B cell (primary cell): ENCODE measurements at regions not wholly inside any gene's neighbourhood (a gene's known extent, or its start where the extent isn't known, plus 50 kb on each side); places are given as distances from the start of the nearest gene placed in this dataset.

Experiments
- ATAC-seq: fragments of 200-7000 bp; cut with Tn5 transposase; one replicate; pipeline ENCODE4 v1.10.0; 2021; ENCODE audit warnings: low read depth, mild to moderate bottlenecking, moderate number of reproducible peaks, moderate library complexity
- CTCF ChIA-PET: fragments of 350-600 bp; sonication (Branson Sonifier 250); formaldehyde crosslinking; loops from one replicate; lab custom pipeline; 2021; ENCODE audit warnings: antibody characterized with exemption, inconsistent platforms; lab: Charles Lee
- POLR2A ChIA-PET: fragments of 350-600 bp; sonication (Branson Sonifier 250); formaldehyde crosslinking; loops from one replicate; lab custom pipeline; 2021; ENCODE audit warnings: antibody characterized with exemption; lab: Charles Lee
- DNase-seq: peaks from one replicate; pipeline ENCODE4 v3.0.0; 2013
- H2AFZ ChIP-seq: 2 replicates; pipeline ENCODE4 v1.6.1; 2012; ENCODE audit warnings: mild to moderate bottlenecking, low read depth, low read length; ENCODE audit not compliant: insufficient read depth, poor library complexity, severe bottlenecking
- H3K27ac ChIP-seq, 2 donors: 1 replicate in 1 of 2; 2 replicates in 1 of 2; pipeline ENCODE4 v1.5.1; 2012 to 2013; ENCODE audit warnings: low read length in 2 of 2, mild to moderate bottlenecking in 2 of 2, moderate library complexity in 1 of 2
- H3K27me3 ChIP-seq, 4 experiments: fragments of 200-600 bp in 1 of 4; sonication (generic) in 1 of 4; replicated peaks in 1 of 4; 1 replicate in 2 of 4; 2 replicates in 2 of 4; pipeline versions ENCODE4 v1.6.1 to v1.7.0; 2013 to 2016; ENCODE audit warnings: low read length in 3 of 4, mild to moderate bottlenecking in 2 of 4, mixed read lengths in 1 of 4, moderate library complexity in 1 of 4; ENCODE audit not compliant: insufficient read depth in 4 of 4, control insufficient read depth in 3 of 4; ENCODE audit errors: control extremely low read depth in 1 of 4
- H3K36me3 ChIP-seq, 2 experiments: replicated peaks in 1 of 2; 1 replicate in 1 of 2; 2 replicates in 1 of 2; pipeline versions ENCODE4 v1.6.1 to v1.7.1; 2013; ENCODE audit warnings: low read length in 1 of 2; ENCODE audit not compliant: insufficient read depth in 2 of 2, control insufficient read depth in 1 of 2; ENCODE audit errors: control extremely low read depth in 1 of 2, extremely low read depth in 1 of 2
- H3K4me1 ChIP-seq, 2 donors: fragments of 200-600 bp in 1 of 2; sonication (generic) in 1 of 2; 1 replicate in 1 of 2; 2 replicates in 1 of 2; pipeline versions ENCODE4 v1.5.1 to v1.6.1; 2013 to 2017; ENCODE audit warnings: low read length in 2 of 2; ENCODE audit not compliant: control insufficient read depth in 2 of 2, insufficient read depth in 2 of 2
- H3K4me2 ChIP-seq: replicated peaks from 2 replicates; pipeline ENCODE3; 2012; ENCODE audit warnings: mild to moderate bottlenecking, low read depth, low read length; ENCODE audit not compliant: poor library complexity, severe bottlenecking
- H3K4me3 ChIP-seq, 5 experiments: fragments of 200-600 bp in 1 of 5; sonication (generic) in 1 of 5; 1 replicate in 3 of 5; 2 replicates in 2 of 5; pipeline versions ENCODE4 v1.5.1 to v1.7.0; 2011 to 2016; ENCODE audit warnings: low read length in 4 of 5, mild to moderate bottlenecking in 4 of 5, low read depth in 2 of 5, control low read depth in 1 of 5, moderate library complexity in 1 of 5; ENCODE audit not compliant: insufficient read depth in 1 of 5; ENCODE audit errors: control extremely low read depth in 1 of 5, extremely low read depth in 1 of 5
- H3K79me2 ChIP-seq: fragments of 200-600 bp; sonication (generic); one replicate; pipeline ENCODE4 v1.6.0; 2016; ENCODE audit warnings: low read length; ENCODE audit not compliant: control insufficient read depth, insufficient read depth
- H3K9ac ChIP-seq: fragments of 200-600 bp; sonication (generic); 2 replicates; pipeline ENCODE4 v1.6.1; 2017; ENCODE audit warnings: mild to moderate bottlenecking, low read length, moderate library complexity
- H3K9me3 ChIP-seq, 3 donors: one replicate each; pipeline versions ENCODE4 v1.6.1 to v1.7.1; 2013; ENCODE audit warnings: low read length in 2 of 3; ENCODE audit not compliant: control insufficient read depth in 2 of 3, insufficient read depth in 1 of 3; ENCODE audit errors: control extremely low read depth in 1 of 3
- H4K20me1 ChIP-seq: 2 replicates; pipeline ENCODE4 v1.6.0; 2012; ENCODE audit warnings: mild to moderate bottlenecking, low read length; ENCODE audit not compliant: insufficient read depth, control insufficient read depth, poor library complexity, severe bottlenecking
- H3K27ac Mint-ChIP-seq: one replicate; pipeline ENCODE4 v1.8.0; 2021; ENCODE audit warnings: mixed read lengths
- H3K27me3 Mint-ChIP-seq: one replicate; pipeline ENCODE4 v1.8.0; 2021; ENCODE audit warnings: mixed read lengths
- H3K4me1 Mint-ChIP-seq: one replicate; pipeline ENCODE4 v1.8.0; 2021; ENCODE audit warnings: mixed read lengths
- H3K4me3 Mint-ChIP-seq: one replicate; pipeline ENCODE4 v1.8.0; 2021; ENCODE audit warnings: mixed read lengths
- H3K9me3 Mint-ChIP-seq: one replicate; pipeline ENCODE4 v1.8.0; 2022; ENCODE audit warnings: mixed read lengths; ENCODE audit not compliant: insufficient read depth
- CTCF ChIP-seq: fragments of 200-600 bp; IDR thresholded peaks from one replicate; pipeline ENCODE4 v1.8.0; 2022; ENCODE audit warnings: antibody characterized with exemption, mild to moderate bottlenecking
- EZH2 ChIP-seq: IDR thresholded peaks from 2 replicates; pipeline ENCODE4 v1.6.1; 2012; ENCODE audit warnings: borderline replicate concordance, low read depth, mild to moderate bottlenecking, moderate library complexity, low read length; ENCODE audit not compliant: insufficient read depth, poor library complexity, severe bottlenecking
- WGBS: methylation state at CpG from one replicate; pipeline ENCODE4 v1.1.5; 2013; ENCODE audit warnings: missing lambda C conversion rate; ENCODE audit not compliant: insufficient coverage; 5-methylcytosine and 5-hydroxymethylcytosine counted together
- intact Hi-C: fragments of 100-400 bp; cut with micrococcal nuclease; formaldehyde crosslinking; loops from one replicate; pipeline ENCODE4 v1.10.0; 2022

- Mint-ChIP-seq H3K27ac (no peak overlapping the region), H3K4me1 (no peaks in the 10 kb centered on the region), H3K9me3 (no peaks in the 10 kb centered on the region), H3K27me3 (peaks cover 7% of the 10 kb centered on the region), H3K4me3 (no peak overlapping the region)
- DNase-seq, result no peak
- no peak for TF ChIP-seq CTCF
- no peak for TF ChIP-seq EZH2
- Histone ChIP-seq H3K4me3 (no peak overlapping the region), H2AFZ (no peak overlapping the region), H4K20me1 (no peaks in the 10 kb centered on the region), H3K4me2 (no peak overlapping the region), H3K36me3 (no peaks in the 10 kb centered on the region), H3K9me3 (no peaks in the 10 kb centered on the region), H3K4me1 (no peaks in the 10 kb centered on the region), H3K9ac (no peak overlapping the region), H3K79me2 (no peaks in the 10 kb centered on the region), H3K27me3 (no peaks in the 10 kb centered on the region), H3K27ac (no peak overlapping the region)
- ChIA-PET POLR2A (no interaction called here), CTCF (no interaction called here)
- ATAC-seq, result no peak
- intact Hi-C loops, result no loop called here
Observed at GRCh38 chrX:46330981-46331380, 214.2 kb downstream of the ZNF674 start.

GRCh38 chrX:46330513-46330912 is 214.7 kb downstream of the ZNF674 start:
- H4K20me1 ChIP-seq, result no peaks in the 10 kb centered on the region
- no peak overlapping the region for H2AFZ ChIP-seq
- TF ChIP-seq CTCF, result no peak
- TF ChIP-seq EZH2, result no peak
- H3K27me3 Mint-ChIP-seq, result peaks cover 6% of the 10 kb centered on the region
- H3K27ac Mint-ChIP-seq, result no peak overlapping the region
- H3K4me1 Mint-ChIP-seq, result no peaks in the 10 kb centered on the region
- CTCF ChIA-PET, result no interaction called here
- no peaks in the 10 kb centered on the region for H3K4me1 ChIP-seq
- H3K4me3 ChIP-seq, result no peak overlapping the region
- no peak overlapping the region for H3K9ac ChIP-seq
- no peak for DNase-seq
- intact Hi-C loops, result no loop called here
- no peaks in the 10 kb centered on the region for H3K9me3 ChIP-seq
- no peak overlapping the region for H3K4me2 ChIP-seq
- no peaks in the 10 kb centered on the region for H3K27me3 ChIP-seq
- WGBS, result no CpG with 5 or more reads among the region's 2 CpGs
- no peaks in the 10 kb centered on the region for H3K79me2 ChIP-seq
- no peaks in the 10 kb centered on the region for H3K9me3 Mint-ChIP-seq
- H3K4me3 Mint-ChIP-seq, result no peak overlapping the region
- ATAC-seq, result no peak
- H3K27ac ChIP-seq, result no peak overlapping the region
- POLR2A ChIA-PET, result no interaction called here
- no peaks in the 10 kb centered on the region for H3K36me3 ChIP-seq
